Endothelial cell of umbilical vein (primary cell): ENCODE measurements at regions not wholly inside any gene's neighbourhood (a gene's known extent, or its start where the extent isn't known, plus 50 kb on each side); places are given as distances from the start of the nearest gene placed in this dataset.
A peak's percentile ranks its signal among the peaks of the same experiment; 100 is the strongest.

Experiments used
- BruUV-seq: library from RNA; stranded (reverse); fragments of 400-500 nt; replicated peaks from 2 replicates; lab custom pipeline; 2021; lab: Mats Ljungman, UMichigan
- CTCF ChIA-PET: fragments of 300-600, 350-600 bp; sonication (Branson Sonifier 250); formaldehyde crosslinking; loops from one replicate; lab custom pipeline; 2021; ENCODE audit warnings: antibody characterized with exemption, inconsistent platforms; lab: Charles Lee
- POLR2A ChIA-PET: fragments of 300-600, 350-600 bp; sonication (Branson Sonifier 250); formaldehyde crosslinking; loops from one replicate; lab custom pipeline; 2021; ENCODE audit warnings: antibody characterized with exemption, inconsistent platforms; lab: Charles Lee
- DNase-seq: peaks from one replicate; pipeline ENCODE4 v3.0.0-alpha.2; 2011; ENCODE audit warnings: low read depth, low spot score
- FAIRE-seq: peaks from 2 replicates; lab custom pipeline; 2011; peaks lifted over from hg19 to GRCh38; lab: Jason Lieb, UNC
- H2AFZ ChIP-seq: 2 replicates; pipeline ENCODE4 v1.6.0; 2012; ENCODE audit warnings: low read depth, low read length, control low read depth, inconsistent platforms
- H3K27ac ChIP-seq: 2 replicates; pipeline ENCODE4 v1.5.1; 2011; ENCODE audit warnings: low read depth, mild to moderate bottlenecking, control low read depth, low read length, moderate library complexity; ENCODE audit not compliant: insufficient read depth
- H3K27me3 ChIP-seq, 2 experiments: 2 replicates each; pipeline versions ENCODE4 v1.6.0 to v1.6.1; 2011; ENCODE audit warnings: low read length in 2 of 2, mixed read lengths in 1 of 2; ENCODE audit not compliant: control insufficient read depth in 2 of 2, insufficient read depth in 2 of 2
- H3K36me3 ChIP-seq, 2 experiments: 2 replicates in 1 of 2; 3 replicates in 1 of 2; pipeline ENCODE4 v1.5.1; 2011; ENCODE audit warnings: low read length in 2 of 2, mild to moderate bottlenecking in 1 of 2, moderate library complexity in 1 of 2; ENCODE audit not compliant: control insufficient read depth in 2 of 2, insufficient read depth in 2 of 2; ENCODE audit errors: extremely low read depth in 1 of 2
- H3K4me1 ChIP-seq: 3 replicates; pipeline ENCODE4 v1.5.1; 2011; ENCODE audit warnings: mild to moderate bottlenecking, low read length; ENCODE audit not compliant: control insufficient read depth, insufficient read depth; ENCODE audit errors: extremely low read depth
- H3K4me2 ChIP-seq: 2 replicates; pipeline ENCODE4 v1.6.1; 2011; ENCODE audit warnings: low read length, control low read depth, mixed read lengths; ENCODE audit not compliant: insufficient read depth
- H3K4me3 ChIP-seq, 3 experiments: fragments of 200-600 bp in 1 of 3; sonication (generic), shearing (Covaris generic) in 1 of 3; replicated peaks in 1 of 3; 2 replicates each; pipeline ENCODE4 v1.5.1; 2011 to 2016; ENCODE audit warnings: control low read depth in 3 of 3, low read length in 3 of 3, mild to moderate bottlenecking in 2 of 3, inconsistent platforms in 1 of 3, low read depth in 1 of 3, moderate library complexity in 1 of 3; ENCODE audit not compliant: insufficient read depth in 1 of 3
- H3K79me2 ChIP-seq: 2 replicates; pipeline ENCODE4 v1.6.0; 2012; ENCODE audit warnings: low read length, inconsistent platforms; ENCODE audit not compliant: control insufficient read depth, insufficient read depth
- H3K9ac ChIP-seq: replicated peaks from 2 replicates; pipeline ENCODE3; 2011; ENCODE audit warnings: low read length, control low read depth; ENCODE audit not compliant: insufficient read depth; ENCODE audit errors: extremely low read depth
- H3K9me1 ChIP-seq: replicated peaks from 3 replicates; pipeline ENCODE4 v1.6.0; 2011; ENCODE audit warnings: mild to moderate bottlenecking, low read length; ENCODE audit not compliant: control insufficient read depth, insufficient read depth; ENCODE audit errors: extremely low read depth
- H3K9me3 ChIP-seq: replicated peaks from 2 replicates; pipeline ENCODE4 v1.5.1; 2012; ENCODE audit warnings: low read length, inconsistent platforms; ENCODE audit not compliant: control insufficient read depth, insufficient read depth
- H4K20me1 ChIP-seq: replicated peaks from 2 replicates; pipeline ENCODE3; 2011; ENCODE audit warnings: mild to moderate bottlenecking, low read length; ENCODE audit not compliant: control insufficient read depth, insufficient read depth; ENCODE audit errors: extremely low read depth
- CTCF ChIP-seq, 2 donors: IDR thresholded peaks; 1 replicate in 1 of 2; 2 replicates in 1 of 2; pipeline ENCODE4 v1.5.1; 2011; ENCODE audit warnings: low read length in 2 of 2, mild to moderate bottlenecking in 2 of 2, moderate library complexity in 2 of 2, control low read depth in 1 of 2, inconsistent platforms in 1 of 2, low read depth in 1 of 2; ENCODE audit not compliant: insufficient read depth in 1 of 2; ENCODE audit errors: extremely low read depth in 1 of 2
- EZH2 ChIP-seq: IDR thresholded peaks from 2 replicates; pipeline ENCODE4 v1.6.1; 2012; ENCODE audit warnings: borderline replicate concordance, low read depth, mild to moderate bottlenecking, moderate library complexity, low read length, inconsistent platforms; ENCODE audit not compliant: severe bottlenecking
- FOS ChIP-seq: IDR thresholded peaks from 2 replicates; pipeline ENCODE4 v1.6.1; 2011; ENCODE audit warnings: mild to moderate bottlenecking, low read length, moderate library complexity, borderline replicate concordance; ENCODE audit not compliant: insufficient read depth
- GATA2 ChIP-seq: IDR thresholded peaks from 2 replicates; pipeline ENCODE4 v1.7.0; 2011; ENCODE audit warnings: low read depth, mild to moderate bottlenecking, moderate library complexity, mixed read lengths, low read length; ENCODE audit not compliant: insufficient read length, insufficient read depth
- JUN ChIP-seq: IDR thresholded peaks from 2 replicates; pipeline ENCODE4 v1.6.1; 2011; ENCODE audit warnings: borderline replicate concordance, low read depth; ENCODE audit not compliant: insufficient read length, insufficient read depth
- MAX ChIP-seq: IDR thresholded peaks from 2 replicates; pipeline ENCODE4 v1.6.1; 2011; ENCODE audit not compliant: insufficient read depth, insufficient read length
- MYC ChIP-seq: IDR thresholded peaks from one replicate; pipeline ENCODE4 v1.6.1; 2011; ENCODE audit warnings: mild to moderate bottlenecking, low read depth, low read length
- POLR2A ChIP-seq: IDR thresholded peaks from 2 replicates; pipeline ENCODE4 v1.6.1; 2012; ENCODE audit warnings: low read depth, mild to moderate bottlenecking, control low read depth, low read length
- POLR2AphosphoS5 ChIP-seq: IDR thresholded peaks from 2 replicates; pipeline ENCODE4 v1.6.1; 2012; ENCODE audit warnings: low read depth, mild to moderate bottlenecking, control low read depth, low read length, moderate library complexity; ENCODE audit not compliant: insufficient read depth
- dilution Hi-C: fragments of 300-500 bp; cut with MboI; formaldehyde crosslinking; loops from one replicate; pipeline ENCODE4 v1.15.0; 2019; ENCODE audit warnings: low sequenced_read_pairs; ENCODE audit not compliant: extremely low pct_ligation_motif_present
- intact Hi-C: fragments of 100-400 bp; cut with micrococcal nuclease; formaldehyde crosslinking; loops from one replicate; pipeline ENCODE4 v1.10.0; 2022

- no peak overlapping the region for H3K27ac ChIP-seq
- no peaks in the 10 kb centered on the region for H3K9me3 ChIP-seq
- no peaks in the 10 kb centered on the region for H3K27me3 ChIP-seq
- no peaks in the 10 kb centered on the region for H3K36me3 ChIP-seq
- no peak overlapping the region for H3K9ac ChIP-seq
- no peaks in the 10 kb centered on the region for H3K9me1 ChIP-seq
- no peaks in the 10 kb centered on the region for H3K79me2 ChIP-seq
- no peak for TF ChIP-seq POLR2AphosphoS5
- no peak overlapping the region for H3K4me2 ChIP-seq
- DNase-seq (peak; percentile 0), FAIRE-seq (no peak)
- BruUV-seq = no TSS peak
- ChIA-PET CTCF (interaction anchor here (1.3 to 1.4 kb wide), 2 partner anchors 35 to 267 kb away, joined by 3 read pairs; no protein-coding TSS in a partner anchor), POLR2A (no interaction called here)
- dilution Hi-C loops (no loop called here), intact Hi-C loops (no loop called here)
- H3K4me1 ChIP-seq = no peaks in the 10 kb centered on the region
- no peaks in the 10 kb centered on the region for H4K20me1 ChIP-seq
- no peak overlapping the region for H3K4me3 ChIP-seq
- H2AFZ ChIP-seq = no peak overlapping the region
These were observed 413.5 kb downstream of the PLK2 start for GRCh38 chr5:58046371-58046770.

GRCh38 chr5:58044166-58044565 is 415.7 kb downstream of the PLK2 start:
- Histone ChIP-seq H3K36me3 (no peaks in the 10 kb centered on the region), H3K9me1 (no peaks in the 10 kb centered on the region), H3K27me3 (no peaks in the 10 kb centered on the region), H3K4me3 (no peak overlapping the region), H3K9ac (no peak overlapping the region), H2AFZ (no peak overlapping the region), H3K27ac (no peak overlapping the region), H3K79me2 (no peaks in the 10 kb centered on the region), H3K4me2 (no peak overlapping the region), H3K9me3 (no peaks in the 10 kb centered on the region), H4K20me1 (no peaks in the 10 kb centered on the region), H3K4me1 (no peaks in the 10 kb centered on the region)
- ChIA-PET POLR2A (no interaction called here), CTCF (interaction anchor here (0.9 to 1.3 kb wide), 2 partner anchors 18 to 265 kb away, joined by 4 to 5 read pairs; no protein-coding TSS in a partner anchor)
- TF ChIP-seq FOS (no peak), JUN (no peak), MAX (no peak), POLR2AphosphoS5 (no peak), EZH2 (no peak), POLR2A (no peak), MYC (no peak), GATA2 (no peak), CTCF (IDR thresholded peaks at IDR 0.05; ENCODE audit: extremely low read depth in 1 of 2, insufficient read depth in 1 of 2, low read depth in 1 of 2, low read length in 2 of 2) (no peak)
- no peak for FAIRE-seq
- intact Hi-C loops = no loop called here
- DNase-seq = no peak
- no TSS peak for BruUV-seq
- dilution Hi-C loops = no loop called here
